ENCODE measurements at regions not wholly inside any gene's neighbourhood (a gene's known extent, or its start where the extent isn't known, plus 50 kb on each side); places are given as distances from the start of the nearest gene placed in this dataset.
"Not testable (repeated sequence)": the region's sequence is repeated elsewhere in the genome, so short reads cannot be mapped to it uniquely, and the experiment has no call there.

DNA sequence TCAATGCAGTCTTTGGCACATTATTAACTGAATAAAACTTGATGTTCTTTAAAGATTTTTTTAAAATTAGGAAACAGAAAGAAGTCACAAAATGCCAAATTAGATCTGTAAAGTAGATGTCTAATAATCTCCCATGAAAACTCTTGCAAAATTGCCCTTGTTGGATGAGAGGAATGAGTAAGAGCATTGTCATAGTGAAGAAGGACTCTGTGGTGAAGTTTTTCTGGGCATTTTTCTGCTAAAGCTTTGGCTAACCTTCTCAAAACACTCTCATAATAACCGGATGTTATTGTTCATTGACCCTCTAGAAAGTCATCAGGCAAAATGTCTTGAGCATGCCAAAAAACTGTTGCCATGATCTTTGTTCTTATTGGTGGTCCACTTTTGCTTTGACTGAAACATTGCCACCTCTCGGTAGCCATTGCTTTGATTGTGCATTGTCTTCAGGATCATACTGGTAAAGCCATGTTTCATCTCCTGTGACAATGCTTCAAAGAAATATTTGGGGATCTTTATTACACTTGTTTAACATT is 549.3 kb downstream of the LIG4 start:
- DNase-seq (ENCODE audit: low spot score), result no peak

DNA sequence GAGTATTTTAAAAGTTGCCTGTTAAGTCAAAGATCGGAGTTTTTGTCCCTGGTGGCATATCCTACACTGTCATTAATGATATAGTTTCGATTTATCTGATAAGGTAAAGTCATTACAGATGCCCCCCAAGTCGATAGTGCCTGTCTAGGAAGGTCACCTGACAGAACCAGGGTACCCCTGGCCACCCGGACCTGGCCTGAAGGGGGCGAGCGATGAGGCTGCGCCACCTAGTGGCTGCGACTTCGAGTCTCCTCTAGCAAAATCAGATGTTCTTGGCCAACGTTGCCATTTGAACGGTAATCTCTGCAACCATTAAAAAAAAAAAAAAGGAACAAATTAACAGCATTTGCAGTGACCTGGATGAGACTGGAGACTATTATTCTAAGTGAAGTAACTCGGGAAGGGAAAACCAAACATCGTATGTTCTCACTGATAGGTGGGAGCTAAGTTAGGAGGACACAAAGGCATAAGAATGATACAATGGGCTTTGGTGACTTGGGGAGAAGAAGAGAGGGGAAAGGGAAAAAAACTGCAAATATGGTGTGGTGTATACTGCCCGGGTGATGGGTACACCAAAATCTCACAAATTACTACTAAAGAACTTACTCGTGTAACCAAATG is 565.1 kb downstream of the LIG4 start:
- DNase-seq (ENCODE audit: low spot score), result peak; percentile 13

DNA sequence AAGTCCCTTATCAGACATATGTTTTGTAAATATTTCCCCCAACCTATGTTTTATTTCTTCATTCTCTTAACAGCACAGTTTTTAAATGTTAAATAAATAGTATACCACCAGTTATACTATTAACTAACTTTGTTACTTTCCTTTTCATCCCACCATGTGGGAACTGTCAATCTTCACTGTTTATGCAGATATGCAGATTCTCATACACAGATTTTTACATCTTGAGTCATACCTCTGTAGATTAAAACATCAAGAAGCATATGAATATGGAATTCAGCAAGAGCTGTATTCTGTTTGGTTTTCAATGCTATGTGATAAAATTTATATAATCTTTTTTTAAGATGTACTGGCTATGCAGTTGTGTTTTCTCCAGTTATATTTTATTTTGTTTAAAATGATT is 566.3 kb downstream of the LIG4 start:
- DNase-seq (ENCODE audit: low spot score), result no peak

DNA sequence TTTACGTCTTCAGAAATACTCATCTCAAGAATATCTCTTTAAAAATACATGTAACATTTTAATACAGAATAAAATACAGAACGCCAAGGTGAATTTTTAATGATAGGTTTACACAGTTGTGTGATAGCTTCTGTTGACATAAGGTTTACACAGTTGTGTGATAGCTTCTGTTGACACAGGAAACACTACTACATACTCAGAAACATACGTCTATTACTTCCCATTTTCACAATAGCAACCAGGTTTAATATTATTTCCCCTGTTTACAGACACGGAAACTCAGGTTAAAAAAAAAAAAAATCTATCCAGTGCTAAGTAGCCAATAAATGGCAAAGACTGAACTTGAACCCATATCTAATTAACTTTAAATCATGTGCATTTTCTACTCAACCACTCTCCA is 571.2 kb downstream of the LIG4 start:
- DNase-seq (ENCODE audit: low spot score), result no peak

DNA sequence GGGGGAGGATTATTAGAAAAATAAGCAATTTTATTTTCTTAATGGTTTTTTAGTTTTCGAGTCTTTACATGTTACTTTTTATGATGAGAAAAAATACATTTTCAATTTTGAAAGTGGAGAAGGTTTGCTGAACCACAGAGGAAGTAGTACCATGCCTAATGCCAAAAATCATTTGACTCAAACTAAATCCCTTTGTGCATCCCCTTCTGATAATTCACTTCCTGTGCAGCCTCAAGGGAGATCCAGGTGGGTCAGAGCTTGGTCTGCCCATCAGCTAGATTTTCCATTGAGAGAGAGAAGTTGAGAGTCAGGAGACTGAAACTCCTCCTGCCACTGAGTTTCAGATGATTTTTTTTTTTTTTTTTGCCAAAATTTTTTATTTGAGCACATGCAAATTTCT is 571.7 kb downstream of the LIG4 start:
- no peak for DNase-seq (ENCODE audit: low spot score)

DNA sequence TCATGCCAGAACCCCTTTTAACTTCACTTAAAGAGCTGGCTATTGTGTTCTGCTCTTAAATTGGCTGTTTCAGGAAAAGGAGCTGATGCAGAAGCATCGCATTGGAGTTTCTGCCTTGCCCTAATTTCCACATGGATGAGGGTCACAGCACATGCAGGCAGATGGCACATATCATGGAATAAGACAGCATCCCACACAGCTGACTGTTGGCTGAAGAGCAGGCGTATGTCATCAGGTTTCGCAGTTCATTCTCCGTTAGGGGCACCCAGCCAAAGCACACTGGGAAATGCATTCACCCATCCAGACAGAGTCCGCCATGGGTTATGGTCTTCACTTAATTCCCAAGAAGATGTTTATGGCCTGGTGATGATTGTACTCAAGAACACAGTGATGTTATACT is 572.5 kb downstream of the LIG4 start:
- no peak for DNase-seq (ENCODE audit: low spot score)

DNA sequence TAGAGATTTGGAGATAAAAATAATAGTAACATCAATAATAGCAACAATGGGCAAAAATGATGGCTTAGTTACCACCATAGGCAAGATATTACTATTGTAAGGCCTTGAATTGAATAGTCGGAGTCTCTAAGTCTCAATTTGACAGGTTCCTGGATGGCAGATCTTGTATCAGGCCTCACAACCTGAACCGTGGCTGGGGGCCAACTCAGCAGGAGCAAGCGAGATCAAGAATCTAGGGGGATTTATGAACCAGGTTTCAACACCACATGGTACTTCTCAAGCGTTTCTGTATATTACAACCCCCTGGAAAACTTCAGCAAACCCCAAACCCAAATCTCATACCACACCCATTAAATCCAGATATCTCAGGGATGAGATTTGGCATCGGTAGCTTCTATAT is 573.8 kb downstream of the LIG4 start:
- no peak for DNase-seq (ENCODE audit: low spot score)

DNA sequence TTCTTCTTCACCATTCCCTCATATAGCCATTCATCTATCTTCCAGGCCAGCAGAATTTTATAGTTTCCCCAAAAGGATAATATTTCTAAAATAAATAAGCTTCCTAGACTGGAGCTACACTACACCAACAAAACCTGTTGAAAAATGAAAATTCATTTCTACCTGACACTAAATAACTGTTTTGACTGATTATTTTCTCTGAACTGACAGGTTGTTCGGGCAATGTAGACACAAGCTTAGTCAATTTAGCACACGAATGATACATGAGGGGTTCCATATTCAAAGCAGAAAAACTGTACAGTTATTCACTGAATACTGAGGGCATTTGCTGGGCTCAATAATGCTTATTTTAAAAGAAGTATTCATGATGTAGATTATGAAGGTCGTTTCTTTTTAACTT is 589.7 kb downstream of the LIG4 start:
- DNase-seq (ENCODE audit: low spot score), result no peak

DNA sequence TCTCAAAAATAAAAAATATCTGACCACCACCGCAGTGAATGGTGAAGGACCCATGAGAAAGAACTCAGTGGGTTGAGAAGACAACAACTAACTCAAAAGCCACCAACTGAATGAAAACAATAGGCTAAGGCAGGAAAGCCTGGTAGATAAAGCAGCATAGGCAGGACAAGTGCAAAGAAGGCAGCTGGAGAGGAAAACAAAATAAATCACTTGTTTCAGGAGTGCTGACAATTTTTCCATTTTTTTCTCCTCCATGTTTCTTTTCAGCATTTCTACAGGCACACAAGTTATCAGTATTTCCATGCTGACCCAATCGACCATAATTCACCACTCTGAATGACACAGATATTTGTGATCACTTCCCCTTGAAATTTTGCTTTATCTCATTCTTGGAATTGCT is 597.8 kb downstream of the LIG4 start:
- DNase-seq (ENCODE audit: low spot score), result no peak

DNA sequence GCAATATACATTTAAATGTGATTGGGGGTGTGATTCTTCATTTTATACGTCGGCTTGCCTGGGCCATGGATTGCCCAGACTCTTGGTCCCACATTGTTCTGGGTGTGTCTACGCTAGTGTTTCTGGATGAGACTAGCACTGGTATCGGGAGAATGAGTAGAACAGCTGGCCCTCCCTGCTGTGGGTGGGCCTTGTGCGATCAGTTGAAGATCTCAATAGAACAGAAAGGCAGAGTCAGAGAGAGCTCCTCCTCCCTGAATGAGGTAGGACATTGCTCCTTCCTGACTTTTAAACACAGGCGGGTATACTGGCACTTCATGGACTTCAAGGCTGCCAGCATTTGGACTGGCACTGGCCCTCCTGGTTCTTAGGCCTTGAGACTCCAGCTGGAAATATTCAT is 603.0 kb downstream of the LIG4 start:
- no peak for DNase-seq (ENCODE audit: low spot score)

DNA sequence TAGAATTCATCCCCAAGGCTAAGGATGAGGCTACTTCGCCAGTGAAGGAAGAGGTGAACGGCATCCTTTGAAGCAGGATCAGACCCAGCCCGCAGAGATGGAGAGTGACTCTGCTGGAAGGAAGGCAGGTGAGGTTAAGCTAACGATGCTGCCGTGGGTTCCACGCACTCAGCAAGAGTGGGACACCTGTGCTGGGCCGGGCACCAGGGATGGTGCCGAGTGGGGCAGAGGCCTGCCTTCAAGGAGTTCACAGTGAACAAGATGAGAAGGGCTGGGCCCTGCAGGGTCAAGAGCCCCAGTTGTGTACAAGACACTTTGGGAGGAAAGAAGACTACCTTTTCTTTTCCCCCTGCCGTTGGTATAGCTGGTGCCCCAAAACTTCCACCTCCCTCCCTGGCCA is 606.6 kb downstream of the LIG4 start:
- DNase-seq (ENCODE audit: low spot score), result no peak

DNA sequence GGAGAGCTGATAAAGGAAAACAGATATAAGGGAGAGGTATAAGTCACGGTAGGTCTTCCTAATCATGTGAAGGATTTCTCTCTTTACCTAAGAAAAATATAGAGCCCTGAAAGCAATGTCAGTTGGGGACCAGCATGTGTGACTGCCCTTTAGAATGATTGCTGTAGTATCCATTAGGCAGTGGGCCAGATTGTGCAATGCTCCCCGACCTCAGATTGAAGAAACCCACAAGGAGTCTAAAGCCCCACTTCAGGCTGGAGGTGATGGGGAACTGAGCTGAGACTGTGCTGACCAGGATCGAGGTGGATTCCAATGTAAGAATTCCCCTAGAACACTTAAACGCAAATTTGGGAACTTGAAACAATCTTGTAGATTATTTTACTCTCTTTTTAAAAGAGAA is 614.4 kb downstream of the LIG4 start:
- no peak for DNase-seq (ENCODE audit: low spot score)

DNA sequence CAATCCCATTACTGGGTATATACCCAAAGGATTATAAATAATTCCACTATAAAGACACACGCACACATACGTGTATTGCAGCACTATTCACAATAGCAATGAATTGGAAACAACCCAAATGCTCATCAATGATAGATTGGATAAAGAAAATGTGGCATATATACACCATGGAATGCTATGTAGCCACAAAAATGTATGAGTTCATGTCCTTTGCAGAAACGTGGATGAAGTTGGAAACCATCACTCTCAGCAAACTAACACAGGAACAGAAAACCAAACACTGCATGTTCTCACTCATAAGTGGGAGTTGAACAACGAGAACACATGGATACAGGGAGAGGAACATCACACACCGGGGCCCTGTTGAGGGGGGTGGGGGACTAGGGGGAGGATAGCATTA is 619.0 kb downstream of the LIG4 start:
- DNase-seq (ENCODE audit: low spot score), result not testable (repeated sequence)

DNA sequence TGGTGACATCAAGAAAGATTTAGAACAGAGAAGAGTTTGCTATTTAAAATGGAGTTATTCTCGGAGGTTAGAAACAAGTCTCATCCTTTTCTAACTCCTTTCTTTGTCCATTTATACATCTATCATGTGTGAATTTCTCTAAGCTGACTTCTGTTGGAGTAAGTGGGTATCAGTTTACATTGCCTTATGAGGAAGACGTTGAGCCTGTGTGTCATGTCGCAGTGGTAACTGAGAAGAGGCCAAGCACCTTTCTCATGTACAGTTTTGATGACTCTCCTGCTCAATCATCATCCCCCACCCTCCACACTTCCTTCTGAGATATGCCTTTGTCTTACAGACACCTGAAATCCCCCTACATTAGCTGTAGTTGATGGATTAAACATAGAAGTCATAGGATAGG is 624.8 kb downstream of the LIG4 start:
- no peak for DNase-seq (ENCODE audit: low spot score)

DNA sequence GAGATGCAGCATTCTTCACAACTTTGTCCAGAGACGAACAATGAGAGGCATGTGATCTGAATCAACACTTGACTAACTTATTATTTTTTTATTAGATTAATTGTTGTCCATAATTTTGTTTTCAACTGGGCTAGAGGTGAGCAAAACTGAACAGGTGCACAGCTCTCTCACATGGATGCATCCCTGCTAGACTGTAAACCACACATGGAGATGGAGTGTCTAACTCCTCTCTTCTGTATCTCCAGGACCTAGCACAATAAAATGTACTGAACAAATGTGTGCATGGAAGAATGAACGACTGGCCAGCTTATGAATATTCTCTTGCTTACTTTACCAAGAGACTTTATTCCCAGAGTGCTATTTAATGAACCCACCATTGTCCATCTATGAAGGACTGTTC is 627.7 kb downstream of the LIG4 start:
- no peak for DNase-seq (ENCODE audit: low spot score)

DNA sequence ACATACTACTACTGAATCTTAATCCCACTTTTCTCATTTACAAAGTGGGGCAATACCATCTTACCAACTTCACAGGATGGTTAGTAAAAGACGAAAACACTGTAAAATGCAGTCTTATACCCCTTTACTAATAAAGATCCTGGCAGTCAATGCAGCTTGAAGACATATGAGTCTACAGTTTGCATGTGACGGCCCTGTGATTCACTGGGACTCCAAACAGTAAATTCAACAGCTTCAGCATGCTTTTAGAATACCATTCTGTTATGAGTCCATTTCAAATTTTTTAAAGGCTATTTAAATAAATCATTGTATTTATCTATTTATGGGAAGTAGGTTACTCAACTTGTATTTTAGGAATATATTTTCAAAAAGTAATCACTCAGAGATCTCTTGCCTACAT is 629.1 kb downstream of the LIG4 start:
- DNase-seq (ENCODE audit: low spot score), result no peak

DNA sequence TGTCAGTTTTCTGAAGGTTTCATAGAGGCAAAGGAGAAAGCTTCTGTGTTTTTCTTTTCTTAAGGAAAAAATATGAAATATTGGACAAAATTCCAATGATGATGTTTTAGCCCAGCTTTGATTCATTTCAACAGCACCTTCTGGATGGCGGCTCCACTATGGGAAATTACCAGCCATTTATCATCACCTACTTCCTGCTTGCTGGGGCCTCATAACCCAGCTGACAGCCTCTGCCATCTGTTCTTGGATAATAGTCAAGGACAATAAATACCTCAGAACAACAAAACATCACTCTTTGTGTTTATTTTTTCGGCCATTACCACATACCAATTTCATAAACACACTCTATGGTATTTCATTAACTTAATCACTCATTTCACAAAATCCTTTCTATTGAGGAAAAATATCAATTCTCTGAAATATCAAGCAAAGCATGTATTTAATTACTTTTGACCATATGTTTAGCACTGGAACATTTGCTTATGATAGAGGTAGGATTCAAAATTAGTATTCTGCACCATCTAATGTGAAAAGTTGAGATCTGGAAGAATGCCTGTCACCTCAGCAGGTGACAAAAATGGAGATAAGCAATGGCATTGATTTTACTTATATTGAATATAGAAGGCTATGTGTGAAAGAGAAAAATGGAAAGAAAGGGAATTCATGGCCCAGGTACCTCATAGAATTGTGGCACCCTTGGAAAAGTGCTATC is 629.7 kb downstream of the LIG4 start:
- no peak for DNase-seq (ENCODE audit: low spot score)

DNA sequence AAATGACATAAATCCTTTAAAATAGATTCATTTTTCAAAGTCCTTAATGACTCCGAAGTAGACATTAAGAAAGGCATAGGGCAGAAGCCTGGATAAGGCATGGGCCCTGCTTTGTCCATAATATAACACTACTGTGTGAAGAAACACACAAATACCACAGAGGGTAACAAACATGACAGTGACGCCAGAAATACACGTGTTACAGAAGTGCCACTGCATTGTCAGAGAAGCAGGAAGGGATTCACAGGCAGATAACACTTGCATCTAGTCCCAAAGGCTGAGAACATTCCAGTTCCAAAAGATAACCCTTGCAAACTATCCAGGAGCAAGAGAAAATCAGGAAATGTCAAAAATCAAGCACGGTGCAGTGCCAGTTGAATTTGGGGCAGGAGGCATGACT is 633.2 kb downstream of the LIG4 start:
- DNase-seq (ENCODE audit: low spot score), result no peak

DNA sequence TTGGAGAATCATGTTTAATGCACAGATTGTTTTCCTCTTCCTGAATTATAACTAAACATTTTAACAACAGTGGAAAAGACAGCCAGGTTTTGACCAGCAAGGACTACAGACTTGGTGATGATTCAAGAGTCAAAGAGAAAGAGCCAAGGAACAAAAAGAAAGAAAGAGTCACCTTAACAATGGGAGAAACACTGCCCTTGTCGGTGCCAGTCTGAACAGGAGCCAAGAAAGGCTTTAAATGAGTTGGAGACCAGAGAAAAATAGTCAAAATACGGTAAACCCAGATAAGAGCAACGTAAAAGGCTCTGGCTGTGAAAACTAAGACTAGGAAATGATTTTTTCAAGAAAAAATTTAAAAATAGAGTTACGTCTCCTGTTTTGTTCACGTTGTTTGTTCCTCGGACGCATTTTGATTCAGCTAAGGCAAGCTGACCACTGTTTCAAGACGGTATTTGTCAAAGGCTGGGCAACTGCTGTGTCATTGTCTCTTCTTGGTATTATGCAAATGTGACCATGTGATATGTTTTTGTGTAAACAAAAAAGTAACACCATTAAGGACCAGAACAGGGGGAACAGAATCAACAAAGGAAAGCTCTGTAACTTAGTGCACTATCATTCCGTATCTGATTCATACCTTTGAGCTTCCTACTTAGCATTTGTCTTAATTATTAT is 634.5 kb downstream of the LIG4 start:
- no peak for DNase-seq (ENCODE audit: low spot score)

DNA sequence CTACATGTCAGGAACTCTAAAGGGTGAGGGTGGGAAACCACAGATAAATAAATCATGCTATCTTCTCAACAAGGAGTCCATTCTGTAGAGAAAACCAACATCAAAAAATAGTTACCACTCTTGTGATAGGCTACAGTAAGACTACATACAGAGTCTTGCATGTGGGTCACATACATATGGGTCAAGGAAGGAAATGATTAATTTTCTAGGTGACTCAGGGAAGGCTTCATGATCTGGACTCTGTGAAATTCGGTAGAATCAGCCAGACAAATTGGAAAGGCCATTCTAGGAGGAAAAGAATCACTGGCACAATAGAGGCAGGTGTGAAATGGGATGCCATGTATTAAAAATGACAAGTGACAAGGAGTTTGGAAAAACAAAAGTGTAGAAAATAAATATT is 638.9 kb downstream of the LIG4 start:
- no peak for DNase-seq (ENCODE audit: low spot score)

DNA sequence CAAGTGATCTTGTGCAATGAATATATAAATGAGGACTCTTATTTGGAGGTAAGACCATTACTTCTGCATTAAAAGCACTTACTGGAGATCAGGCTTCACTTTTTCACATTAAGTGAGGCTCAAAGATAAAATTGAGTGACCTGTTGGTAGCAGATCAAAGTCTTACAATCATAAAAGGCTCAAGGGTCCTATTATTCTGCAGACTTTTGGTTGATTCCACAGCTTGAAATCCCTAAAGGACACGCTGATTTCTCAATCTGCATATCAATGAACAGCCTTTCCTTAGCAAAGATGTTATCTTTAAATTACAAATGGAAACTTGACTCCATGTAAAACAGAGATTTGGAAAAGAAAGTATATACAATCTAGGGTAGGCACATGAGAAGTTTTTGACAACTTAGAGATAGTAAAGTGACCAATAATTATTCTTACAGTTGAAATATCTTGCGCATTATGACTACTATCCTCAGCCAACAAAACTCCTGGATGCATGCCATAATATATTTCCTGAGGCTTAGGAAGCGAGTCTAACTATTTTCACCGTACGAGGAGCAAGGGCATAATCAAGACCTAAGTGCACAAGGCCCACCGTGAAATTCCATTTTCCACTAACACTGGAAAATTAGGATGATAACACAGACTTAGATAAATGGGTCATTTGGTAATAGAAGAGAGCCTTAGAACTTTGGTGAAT is 640.7 kb downstream of the LIG4 start:
- DNase-seq (ENCODE audit: low spot score), result no peak

DNA sequence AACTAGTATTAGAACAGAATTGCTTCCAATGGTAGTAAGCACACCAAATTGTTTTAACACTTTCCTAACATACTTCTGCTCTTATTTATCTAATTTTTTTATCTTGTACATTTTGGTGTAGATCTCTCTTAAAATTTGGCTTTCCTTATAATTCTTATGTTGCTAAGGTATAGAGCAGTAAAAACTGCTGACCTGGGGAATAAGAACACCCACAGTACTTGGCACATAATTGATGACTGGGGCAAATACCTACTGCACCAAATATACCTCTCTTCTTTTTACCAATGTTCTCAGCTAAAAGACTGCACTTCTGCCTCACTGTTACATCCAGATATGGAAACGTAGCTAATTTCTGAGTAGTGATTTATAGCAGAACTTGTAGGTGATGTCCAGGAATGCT is 642.2 kb downstream of the LIG4 start:
- DNase-seq (ENCODE audit: low spot score), result no peak

DNA sequence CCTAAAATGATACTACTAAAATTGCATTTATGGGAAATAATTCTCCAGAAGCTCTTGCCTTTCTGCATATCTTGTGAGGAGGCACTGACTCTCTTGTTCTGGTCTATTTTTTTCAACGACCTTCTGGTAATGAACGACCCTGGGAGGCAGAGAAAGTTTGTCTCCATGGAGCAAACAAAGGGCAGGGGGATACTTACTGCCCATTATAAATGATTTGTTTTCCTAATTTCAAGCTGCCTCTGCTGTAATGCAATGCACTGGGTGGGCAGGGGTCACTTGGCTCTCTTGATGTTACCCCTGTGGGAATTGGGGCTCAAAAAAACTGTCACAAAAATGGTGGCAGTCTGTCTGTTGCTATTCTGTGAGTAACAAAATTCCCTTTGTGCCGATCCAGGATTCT is 643.2 kb downstream of the LIG4 start:
- DNase-seq (ENCODE audit: low spot score), result no peak
